Keratinocyte (primary cell): ENCODE measurements at regions not wholly inside any gene's neighbourhood (a gene's known extent, or its start where the extent isn't known, plus 50 kb on each side); places are given as distances from the start of the nearest gene placed in this dataset.

ENCODE experiments used
- DNase-seq: peaks from one replicate; pipeline ENCODE4 v3.0.0-alpha.2; 2011; ENCODE audit warnings: low read depth, missing footprints, low spot score
- FAIRE-seq: peaks from 2 replicates; lab custom pipeline; 2011; peaks lifted over from hg19 to GRCh38; lab: Jason Lieb, UNC
- H2AFZ ChIP-seq: 2 replicates; pipeline ENCODE4 v1.6.0; 2012; ENCODE audit warnings: low read length, control low read depth, inconsistent platforms; ENCODE audit not compliant: control insufficient read depth
- H3K27ac ChIP-seq: 2 replicates; pipeline ENCODE4 v1.5.1; 2011; ENCODE audit warnings: low read length; ENCODE audit not compliant: control insufficient read depth, insufficient read depth
- H3K27me3 ChIP-seq: 3 replicates; pipeline ENCODE4 v1.6.0; 2011; ENCODE audit warnings: low read length; ENCODE audit not compliant: control insufficient read depth, insufficient read depth; ENCODE audit errors: extremely low read depth
- H3K36me3 ChIP-seq, 2 experiments: 2 replicates in 1 of 2; 3 replicates in 1 of 2; pipeline ENCODE4 v1.5.1; 2011; ENCODE audit warnings: low read length in 2 of 2, mild to moderate bottlenecking in 1 of 2; ENCODE audit not compliant: control insufficient read depth in 2 of 2, insufficient read depth in 2 of 2; ENCODE audit errors: extremely low read depth in 1 of 2
- H3K4me1 ChIP-seq: 3 replicates; pipeline ENCODE4 v1.5.1; 2011; ENCODE audit warnings: low read length; ENCODE audit not compliant: control insufficient read depth, insufficient read depth; ENCODE audit errors: extremely low read depth
- H3K4me2 ChIP-seq: 3 replicates; pipeline ENCODE4 v1.6.0; 2011; ENCODE audit warnings: low read depth, low read length; ENCODE audit not compliant: control insufficient read depth, insufficient read depth; ENCODE audit errors: extremely low read depth
- H3K4me3 ChIP-seq, 3 experiments: fragments of 200-600 bp in 1 of 3; sonication (generic) in 1 of 3; 2 replicates in 2 of 3; 3 replicates in 1 of 3; pipeline ENCODE4 v1.5.1; 2011 to 2016; ENCODE audit warnings: low read length in 3 of 3, mild to moderate bottlenecking in 3 of 3, control low read depth in 2 of 3, inconsistent platforms in 1 of 3, low read depth in 1 of 3, mixed read lengths in 1 of 3, mixed run types in 1 of 3, moderate library complexity in 1 of 3; ENCODE audit not compliant: control insufficient read depth in 2 of 3, insufficient read depth in 2 of 3; ENCODE audit errors: extremely low read depth in 1 of 3
- H3K79me2 ChIP-seq: 2 replicates; pipeline ENCODE4 v1.6.0; 2012; ENCODE audit warnings: low read length; ENCODE audit not compliant: control insufficient read depth, insufficient read depth
- H3K9ac ChIP-seq: 3 replicates; pipeline ENCODE4 v1.6.0; 2011; ENCODE audit warnings: low read length; ENCODE audit not compliant: control insufficient read depth, insufficient read depth; ENCODE audit errors: extremely low read depth
- H3K9me1 ChIP-seq: 3 replicates; pipeline ENCODE4 v1.6.0; 2011; ENCODE audit warnings: low read length; ENCODE audit not compliant: control insufficient read depth, insufficient read depth; ENCODE audit errors: extremely low read depth
- H3K9me3 ChIP-seq: 2 replicates; pipeline ENCODE4 v1.5.1; 2012; ENCODE audit warnings: low read depth, low read length; ENCODE audit not compliant: control insufficient read depth
- H4K20me1 ChIP-seq: 3 replicates; pipeline ENCODE4 v1.6.0; 2011; ENCODE audit warnings: low read length; ENCODE audit not compliant: control insufficient read depth, insufficient read depth; ENCODE audit errors: extremely low read depth
- EZH2 ChIP-seq: IDR thresholded peaks from one replicate; pipeline ENCODE4 v1.6.1; 2012; ENCODE audit warnings: inconsistent platforms, mild to moderate bottlenecking, low read length, moderate library complexity
- dilution Hi-C: fragments of 300-500 bp; cut with MboI; formaldehyde crosslinking; loops from one replicate; pipeline ENCODE4 v1.7.0; 2020; ENCODE audit warnings: low sequenced_read_pairs; ENCODE audit not compliant: extremely low pct_ligation_motif_present
- TF ChIP-seq, protein P1 (sequence below), 3 experiments: IDR thresholded peaks in 1 of 3; conservative IDR thresholded peaks in 1 of 3; optimal IDR thresholded peaks in 1 of 3; 2 replicates in 2 of 3; 3 replicates in 1 of 3; pipeline versions ENCODE3 to v1.5.1; 2011; ENCODE audit warnings: low read length in 3 of 3, mild to moderate bottlenecking in 3 of 3, moderate library complexity in 2 of 3, control low read depth in 1 of 3, inconsistent platforms in 1 of 3; ENCODE audit not compliant: insufficient read depth in 2 of 3; ENCODE audit errors: extremely low read depth in 1 of 3

DNA sequence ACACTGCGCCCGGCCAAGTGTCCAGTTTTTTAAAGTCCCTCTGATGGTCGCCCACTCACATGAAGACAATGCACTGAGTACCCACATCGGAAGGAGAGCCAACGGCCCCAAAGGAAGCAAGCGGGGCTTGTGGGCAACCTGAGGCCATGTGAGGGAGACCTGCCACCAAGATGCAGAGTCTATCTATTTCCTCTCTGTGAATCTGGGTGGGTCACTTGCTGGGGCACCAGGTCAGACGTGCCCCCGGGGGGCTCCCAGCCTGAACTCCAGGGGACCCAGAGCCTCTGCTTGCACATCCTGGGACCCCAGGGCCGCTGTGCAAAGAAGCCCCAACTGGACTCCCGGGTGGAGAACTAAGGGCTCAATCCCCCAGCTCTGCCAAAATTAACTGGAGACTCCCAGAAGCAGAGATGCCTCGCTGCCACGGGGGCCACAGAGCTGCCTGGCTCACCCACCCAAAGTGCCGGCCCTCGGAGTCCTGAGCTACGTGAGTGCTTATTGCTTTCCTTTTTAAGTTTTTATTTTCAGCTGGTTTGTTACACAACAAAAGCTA lies 106.4 kb downstream of the BRD1 start:
- no peak overlapping the region for H3K4me3 ChIP-seq
- H3K79me2 ChIP-seq: no peaks in the 10 kb centered on the region
- H3K9ac ChIP-seq: no peak overlapping the region
- no peak overlapping the region for H3K4me2 ChIP-seq
- no peaks in the 10 kb centered on the region for H3K4me1 ChIP-seq
- H3K27me3 ChIP-seq: peaks cover 17% of the 10 kb centered on the region
- dilution Hi-C loops: no loop called here
- no peaks in the 10 kb centered on the region for H4K20me1 ChIP-seq
- peaks cover 7% of the 10 kb centered on the region for H3K9me3 ChIP-seq
- no peak overlapping the region for H2AFZ ChIP-seq
- no peak overlapping the region for H3K27ac ChIP-seq
- no peaks in the 10 kb centered on the region for H3K9me1 ChIP-seq
- FAIRE-seq (no peak), DNase-seq (no peak)
- TF ChIP-seq, protein P1, sequence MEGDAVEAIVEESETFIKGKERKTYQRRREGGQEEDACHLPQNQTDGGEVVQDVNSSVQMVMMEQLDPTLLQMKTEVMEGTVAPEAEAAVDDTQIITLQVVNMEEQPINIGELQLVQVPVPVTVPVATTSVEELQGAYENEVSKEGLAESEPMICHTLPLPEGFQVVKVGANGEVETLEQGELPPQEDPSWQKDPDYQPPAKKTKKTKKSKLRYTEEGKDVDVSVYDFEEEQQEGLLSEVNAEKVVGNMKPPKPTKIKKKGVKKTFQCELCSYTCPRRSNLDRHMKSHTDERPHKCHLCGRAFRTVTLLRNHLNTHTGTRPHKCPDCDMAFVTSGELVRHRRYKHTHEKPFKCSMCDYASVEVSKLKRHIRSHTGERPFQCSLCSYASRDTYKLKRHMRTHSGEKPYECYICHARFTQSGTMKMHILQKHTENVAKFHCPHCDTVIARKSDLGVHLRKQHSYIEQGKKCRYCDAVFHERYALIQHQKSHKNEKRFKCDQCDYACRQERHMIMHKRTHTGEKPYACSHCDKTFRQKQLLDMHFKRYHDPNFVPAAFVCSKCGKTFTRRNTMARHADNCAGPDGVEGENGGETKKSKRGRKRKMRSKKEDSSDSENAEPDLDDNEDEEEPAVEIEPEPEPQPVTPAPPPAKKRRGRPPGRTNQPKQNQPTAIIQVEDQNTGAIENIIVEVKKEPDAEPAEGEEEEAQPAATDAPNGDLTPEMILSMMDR (optimal IDR thresholded peaks at IDR 0.05 in 1 of 3, IDR thresholded peaks at IDR 0.05 in 1 of 3, conservative IDR thresholded peaks at IDR 0.05 in 1 of 3; ENCODE audit: extremely low read depth in 1 of 3, insufficient read depth in 2 of 3, low read length in 3 of 3): no peak
- TF ChIP-seq EZH2: no peak
- H3K36me3 ChIP-seq: no peaks in the 10 kb centered on the region

DNA sequence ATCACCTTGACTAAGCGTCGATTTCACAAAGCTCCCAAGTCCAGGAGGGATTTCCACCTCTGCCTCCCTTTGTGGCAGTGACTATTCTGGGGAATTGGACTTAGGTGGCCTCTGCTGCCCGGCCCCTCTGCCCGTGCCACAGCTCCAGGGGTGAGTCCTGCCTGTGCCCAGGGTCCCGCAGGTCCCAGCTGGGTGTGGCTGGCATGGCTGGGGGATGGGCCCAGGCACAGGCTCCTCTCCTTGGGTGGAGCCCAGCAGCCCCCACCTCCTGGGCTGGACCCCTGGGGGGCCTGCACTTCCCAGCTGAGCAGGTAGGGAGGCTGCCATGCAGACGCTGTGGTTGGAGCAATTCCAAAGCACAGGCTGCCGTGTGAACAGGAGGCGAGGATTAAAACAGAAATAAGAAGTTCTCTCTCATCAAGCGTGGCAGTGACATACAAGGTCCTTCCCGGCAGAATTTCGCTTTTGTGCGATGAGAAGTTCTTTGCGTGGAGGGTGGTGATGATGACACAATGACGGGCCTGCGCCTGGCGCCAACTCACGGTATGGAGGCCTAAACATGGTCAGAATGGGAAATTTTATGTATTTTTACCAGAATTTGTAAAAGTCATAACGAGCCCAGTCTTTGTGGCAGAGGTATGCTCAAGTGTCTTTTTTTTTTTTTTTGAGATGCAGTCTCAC lies 107.3 kb downstream of the BRD1 start:
- DNase-seq (no peak), FAIRE-seq (no peak)
- Histone ChIP-seq H3K27me3 (peaks cover 8% of the 10 kb centered on the region), H3K4me1 (no peaks in the 10 kb centered on the region), H3K9ac (no peak overlapping the region), H2AFZ (no peak overlapping the region), H4K20me1 (no peaks in the 10 kb centered on the region), H3K9me3 (peaks cover 7% of the 10 kb centered on the region), H3K9me1 (no peaks in the 10 kb centered on the region), H3K36me3 (no peaks in the 10 kb centered on the region), H3K79me2 (no peaks in the 10 kb centered on the region), H3K4me3 (no peak overlapping the region), H3K27ac (no peak overlapping the region), H3K4me2 (no peak overlapping the region)
- dilution Hi-C loops: no loop called here
- TF ChIP-seq, protein P1 (optimal IDR thresholded peaks at IDR 0.05 in 1 of 3, IDR thresholded peaks at IDR 0.05 in 1 of 3, conservative IDR thresholded peaks at IDR 0.05 in 1 of 3; ENCODE audit: extremely low read depth in 1 of 3, insufficient read depth in 2 of 3, low read length in 3 of 3): no peak
- no peak for TF ChIP-seq EZH2
